ENCODE measurements at regions not wholly inside any gene's neighbourhood (a gene's known extent, or its start where the extent isn't known, plus 50 kb on each side); places are given as distances from the start of the nearest gene placed in this dataset.
A peak's percentile ranks its signal among the peaks of the same experiment; 100 is the strongest.

DNA sequence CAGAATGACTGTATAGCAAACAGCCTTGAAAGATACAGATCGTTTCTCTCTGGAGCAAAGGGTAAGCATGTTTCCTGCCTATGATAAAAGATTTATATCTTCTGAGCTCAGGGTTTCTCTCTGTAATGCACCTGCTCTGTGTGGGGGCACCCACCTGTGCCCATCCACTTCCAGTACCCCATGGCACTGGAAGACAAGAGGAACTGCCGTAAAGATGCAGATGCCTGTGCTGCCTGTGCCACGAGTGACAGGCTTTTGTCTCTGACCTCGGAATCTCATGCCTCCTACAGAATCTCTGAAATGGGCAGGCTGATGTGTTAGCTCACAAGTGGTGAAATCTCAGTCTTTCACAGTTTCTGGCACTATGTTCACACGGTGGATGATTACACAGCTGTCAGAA is 50.3 kb upstream of the ATP11A start:
- no peak for DNase-seq (ENCODE audit: low read depth in 1 of 2, low spot score in 2 of 2)
- H3K9me3 ChIP-seq (replicated peaks): no peaks in the 10 kb centered on the region
- H3K27ac ChIP-seq: no peak overlapping the region
- H3K4me3 ChIP-seq: no peak overlapping the region
- H3K4me1 ChIP-seq (replicated peaks): no peaks in the 10 kb centered on the region
- H3K36me3 ChIP-seq: no peaks in the 10 kb centered on the region
- peaks cover 7% of the 10 kb centered on the region; the same call in 1 of the 2 replicates for H3K27me3 ChIP-seq (replicated peaks)

DNA sequence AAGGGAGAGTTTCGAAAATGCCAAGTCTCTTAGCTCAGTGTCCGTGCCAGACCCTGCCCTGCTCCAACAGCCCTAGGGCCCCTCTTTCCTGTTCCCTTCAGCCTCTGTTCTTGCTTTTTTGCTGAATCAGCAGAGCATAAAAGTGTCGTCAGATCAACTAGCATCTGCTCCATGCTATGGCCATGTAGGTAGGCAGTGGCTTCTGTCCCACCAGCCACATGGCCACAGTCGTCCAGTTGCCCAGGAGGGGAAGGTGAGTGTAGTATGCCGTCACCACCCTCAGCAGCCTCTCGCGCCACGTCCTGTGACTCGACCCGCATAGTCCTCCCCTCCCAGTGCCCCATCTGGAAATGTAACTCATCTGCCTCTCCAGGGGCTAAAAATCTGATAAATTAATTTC is 50.9 kb upstream of the ATP11A start:
- Histone ChIP-seq H3K9me3 (replicated peaks) (no peaks in the 10 kb centered on the region), H3K27me3 (replicated peaks) (peaks cover 7% of the 10 kb centered on the region; the same call in 1 of the 2 replicates), H3K36me3 (no peaks in the 10 kb centered on the region), H3K27ac (no peak overlapping the region), H3K4me3 (no peak overlapping the region), H3K4me1 (replicated peaks) (no peaks in the 10 kb centered on the region)
- peak in 1 of 2 experiments; percentile 22 for DNase-seq (ENCODE audit: low read depth in 1 of 2, low spot score in 2 of 2)

DNA sequence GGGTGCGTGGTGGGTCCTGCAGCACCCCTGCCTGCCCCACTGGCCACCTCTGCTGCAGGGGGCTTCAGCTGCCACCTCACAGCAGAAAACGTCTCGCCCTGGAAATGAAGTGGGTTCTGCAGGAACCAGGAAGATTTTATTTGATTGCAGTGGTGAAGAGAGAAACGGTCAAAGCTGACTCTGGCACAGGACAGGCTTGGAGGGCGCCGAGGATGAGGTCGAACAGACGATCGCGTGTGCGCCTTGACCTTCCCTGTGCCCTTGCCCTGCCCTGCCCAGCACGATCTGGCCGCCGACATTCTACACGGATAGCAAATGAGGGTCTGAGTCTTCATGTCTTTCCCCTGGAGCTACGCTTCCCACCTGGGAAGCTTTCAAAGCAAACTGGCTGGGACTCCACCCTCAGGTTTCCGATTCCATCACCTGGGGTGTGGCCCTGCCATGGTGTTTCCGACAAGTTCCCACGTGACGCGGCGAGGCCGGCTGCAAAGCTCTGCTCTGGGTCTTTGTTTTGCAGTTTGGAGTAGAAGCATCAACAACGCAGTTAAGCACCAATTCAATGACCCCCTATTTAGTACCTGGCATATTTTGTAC is 50.3 kb upstream of the TUBGCP3 start:
- peak in 1 of 2 experiments; percentile 26 for DNase-seq (ENCODE audit: low read depth in 1 of 2, low spot score in 2 of 2)
- Histone ChIP-seq H3K4me1 (replicated peaks) (no peaks in the 10 kb centered on the region), H3K36me3 (no peaks in the 10 kb centered on the region), H3K27me3 (replicated peaks) (peaks cover 7% of the 10 kb centered on the region; the same call in 1 of the 2 replicates), H3K4me3 (no peak overlapping the region), H3K27ac (no peak overlapping the region), H3K9me3 (replicated peaks) (no peaks in the 10 kb centered on the region)

Data from SJSA1 (cell line).